H9 (cell line): ENCODE measurements at regions not wholly inside any gene's neighbourhood (a gene's known extent, or its start where the extent isn't known, plus 50 kb on each side); places are given as distances from the start of the nearest gene placed in this dataset.

Experiments used
- DNase-seq: peaks from one replicate; pipeline ENCODE4 v3.0.0-alpha.2; 2017
- H2AFZ ChIP-seq: one replicate; pipeline ENCODE4 v1.6.1; 2013; ENCODE audit warnings: mild to moderate bottlenecking, low read length, control low read depth, moderate library complexity
- H2AK5ac ChIP-seq: 2 replicates; pipeline ENCODE4 v1.6.1; 2013; ENCODE audit warnings: low read length, control low read depth, mixed read lengths; ENCODE audit not compliant: insufficient read length
- H2BK120ac ChIP-seq: one replicate; pipeline ENCODE4 v1.6.1; 2013; ENCODE audit warnings: low read depth, mild to moderate bottlenecking, low read length, control low read depth, inconsistent platforms; ENCODE audit not compliant: poor library complexity, severe bottlenecking
- H2BK12ac ChIP-seq: 2 replicates; pipeline ENCODE4 v1.6.1; 2013; ENCODE audit warnings: low read length, control low read depth, mixed read lengths, low read depth; ENCODE audit not compliant: insufficient read length
- H2BK15ac ChIP-seq: 2 replicates; pipeline ENCODE4 v1.6.1; 2013; ENCODE audit warnings: low read depth, low read length, control low read depth
- H2BK20ac ChIP-seq: one replicate; pipeline ENCODE4 v1.6.1; 2013; ENCODE audit warnings: low read depth, mild to moderate bottlenecking, low read length, control low read depth, inconsistent platforms; ENCODE audit not compliant: poor library complexity, severe bottlenecking
- H2BK5ac ChIP-seq: 2 replicates; pipeline ENCODE4 v1.6.1; 2013; ENCODE audit warnings: low read length, control low read depth, mixed read lengths; ENCODE audit not compliant: insufficient read length
- H3K14ac ChIP-seq: 2 replicates; pipeline ENCODE4 v1.6.1; 2013; ENCODE audit warnings: low read length, control low read depth; ENCODE audit not compliant: insufficient read depth
- H3K18ac ChIP-seq: 2 replicates; pipeline ENCODE4 v1.6.1; 2013; ENCODE audit warnings: low read depth, mild to moderate bottlenecking, mixed read lengths, low read length, control low read depth; ENCODE audit not compliant: insufficient read length
- H3K23ac ChIP-seq: 2 replicates; pipeline ENCODE4 v1.6.1; 2013; ENCODE audit warnings: low read length, control low read depth, mixed read lengths, low read depth; ENCODE audit not compliant: insufficient read length
- H3K23me2 ChIP-seq: 2 replicates; pipeline ENCODE4 v1.6.1; 2013; ENCODE audit warnings: low read depth, mild to moderate bottlenecking, mixed read lengths, low read length, control low read depth; ENCODE audit not compliant: insufficient read length, poor library complexity, severe bottlenecking
- H3K27ac ChIP-seq: 2 replicates; pipeline ENCODE4 v1.5.1; 2013; ENCODE audit warnings: low read length, control low read depth, mixed read lengths, low read depth; ENCODE audit not compliant: insufficient read length
- H3K27me3 ChIP-seq: 2 replicates; pipeline ENCODE4 v1.6.1; 2013; ENCODE audit warnings: low read length, control low read depth, inconsistent platforms; ENCODE audit not compliant: insufficient read depth
- H3K4ac ChIP-seq: 2 replicates; pipeline ENCODE4 v1.6.1; 2013; ENCODE audit warnings: low read depth, mild to moderate bottlenecking, control low read depth, inconsistent platforms, low read length, moderate library complexity
- H3K4me1 ChIP-seq: 2 replicates; pipeline ENCODE4 v1.6.1; 2013; ENCODE audit warnings: low read length, control low read depth, inconsistent platforms; ENCODE audit not compliant: insufficient read depth
- H3K4me2 ChIP-seq: 2 replicates; pipeline ENCODE4 v1.6.1; 2013; ENCODE audit warnings: low read length, control low read depth, mixed read lengths; ENCODE audit not compliant: insufficient read length, insufficient read depth
- H3K56ac ChIP-seq: 2 replicates; pipeline ENCODE4 v1.6.1; 2013; ENCODE audit warnings: low read depth, mild to moderate bottlenecking, mixed read lengths, low read length, control low read depth; ENCODE audit not compliant: insufficient read length
- H3K79me1 ChIP-seq: 2 replicates; pipeline ENCODE4 v1.6.1; 2013; ENCODE audit warnings: low read depth, mild to moderate bottlenecking, moderate library complexity, low read length, control low read depth, inconsistent platforms; ENCODE audit not compliant: insufficient read depth, poor library complexity, severe bottlenecking
- H3K79me2 ChIP-seq: 2 replicates; pipeline ENCODE4 v1.6.1; 2013; ENCODE audit warnings: low read length, control low read depth, inconsistent platforms; ENCODE audit not compliant: insufficient read depth
- H3K9ac ChIP-seq: 2 replicates; pipeline ENCODE4 v1.6.1; 2013; ENCODE audit warnings: low read length, control low read depth, mixed read lengths; ENCODE audit not compliant: insufficient read length; ENCODE audit errors: extremely low read depth
- H3K9me3 ChIP-seq: one replicate; pipeline ENCODE4 v1.6.1; 2013; ENCODE audit warnings: low read depth, low read length, inconsistent platforms; ENCODE audit not compliant: control insufficient read depth
- H3T11ph ChIP-seq: one replicate; pipeline ENCODE4 v1.6.1; 2013; ENCODE audit warnings: mild to moderate bottlenecking, low read length, control low read depth, inconsistent platforms
- H4K20me1 ChIP-seq: one replicate; pipeline ENCODE4 v1.6.1; 2013; ENCODE audit not compliant: control insufficient read depth, insufficient read length, insufficient read depth
- H4K5ac ChIP-seq: 2 replicates; pipeline ENCODE4 v1.6.1; 2013; ENCODE audit warnings: low read depth, mild to moderate bottlenecking, mixed read lengths, low read length, control low read depth; ENCODE audit not compliant: insufficient read length
- H4K8ac ChIP-seq: replicated peaks from 2 replicates; pipeline ENCODE4 v1.6.1; 2013; ENCODE audit warnings: low read length, control low read depth, mixed read lengths, low read depth; ENCODE audit not compliant: insufficient read length
- H4K91ac ChIP-seq: 2 replicates; pipeline ENCODE4 v1.6.1; 2013; ENCODE audit warnings: low read depth, mild to moderate bottlenecking, moderate library complexity, mixed read lengths, low read length, control low read depth; ENCODE audit not compliant: insufficient read length
- H3K27ac Mint-ChIP-seq, 3 experiments: 2 replicates in 2 of 3; 3 replicates in 1 of 3; pipeline ENCODE4 v1.8.0; 2020 to 2021; ENCODE audit warnings: mixed read lengths in 3 of 3, mild to moderate bottlenecking in 1 of 3, moderate library complexity in 1 of 3
- H3K27me3 Mint-ChIP-seq: 2 replicates; pipeline ENCODE4 v1.8.0; 2021; ENCODE audit warnings: low read depth, mild to moderate bottlenecking, moderate library complexity, mixed read lengths
- H3K36me3 Mint-ChIP-seq, 3 experiments: 2 replicates in 2 of 3; 3 replicates in 1 of 3; pipeline ENCODE4 v1.8.0; 2020 to 2021; ENCODE audit warnings: low read depth in 3 of 3, mixed read lengths in 3 of 3; ENCODE audit not compliant: insufficient read depth in 1 of 3
- H3K4me1 Mint-ChIP-seq, 2 experiments: 2 replicates each; pipeline ENCODE4 v1.8.0; 2020; ENCODE audit warnings: mixed read lengths in 2 of 2
- H3K4me3 Mint-ChIP-seq, 2 experiments: 2 replicates in 1 of 2; 3 replicates in 1 of 2; pipeline ENCODE4 v1.8.0; 2020 to 2021; ENCODE audit warnings: mild to moderate bottlenecking in 2 of 2, mixed read lengths in 2 of 2, moderate library complexity in 1 of 2
- H3K9me3 Mint-ChIP-seq, 2 experiments: 2 replicates in 1 of 2; 3 replicates in 1 of 2; pipeline ENCODE4 v1.8.0; 2020; ENCODE audit warnings: mild to moderate bottlenecking in 2 of 2, mixed read lengths in 2 of 2, moderate library complexity in 1 of 2
- CTCF ChIP-seq: fragments of 200-600 bp; sonication (generic); conservative IDR thresholded peaks from 3 replicates; pipeline ENCODE4 v1.8.0; 2021; ENCODE audit warnings: antibody characterized with exemption, mild to moderate bottlenecking
- WGBS: extraction: QIAGEN DNeasy Blood & Tissue Kit; methylation state at CpG from one replicate; pipeline ENCODE4 v1.1.7; 2013; ENCODE audit warnings: missing lambda C conversion rate, low lambda C conversion rate, mixed read lengths; ENCODE audit not compliant: insufficient read length; ENCODE audit errors: extremely low coverage; 5-methylcytosine and 5-hydroxymethylcytosine counted together

DNA sequence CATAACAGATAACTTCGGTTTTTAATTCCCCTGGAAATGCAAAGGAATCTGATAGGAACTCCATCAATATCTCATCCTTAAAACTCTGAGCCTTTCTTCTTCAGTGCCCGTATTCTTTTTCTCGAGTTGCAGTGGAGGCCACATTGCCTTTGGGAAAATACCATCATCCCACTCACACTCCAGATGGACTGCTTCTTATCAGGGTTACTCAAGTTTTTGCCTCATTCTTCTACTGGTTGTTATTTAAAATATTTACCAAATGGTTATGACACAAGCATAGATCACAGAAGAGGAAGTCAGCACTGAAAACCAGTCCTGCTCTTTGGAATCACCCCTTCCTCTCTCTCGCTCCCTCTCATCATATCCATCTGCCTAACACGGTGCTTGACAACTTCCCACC, 1020.5 kb upstream of the SLC10A2 start:
- no peaks in the 10 kb centered on the region for H3K9me3 ChIP-seq
- H3K14ac ChIP-seq: no peak overlapping the region
- H3K23ac ChIP-seq: no peak overlapping the region
- H3K27me3 Mint-ChIP-seq: no peaks in the 10 kb centered on the region
- H2BK15ac ChIP-seq: no peak overlapping the region
- H3K27me3 ChIP-seq: no peaks in the 10 kb centered on the region
- no peaks in the 10 kb centered on the region for H3K4me1 Mint-ChIP-seq
- no peak overlapping the region for H3K27ac ChIP-seq
- H4K91ac ChIP-seq: no peak overlapping the region
- no peaks in the 10 kb centered on the region for H3K79me2 ChIP-seq
- H4K8ac ChIP-seq: no peak overlapping the region
- H3T11ph ChIP-seq: no peak overlapping the region
- H4K5ac ChIP-seq: no peak overlapping the region
- no peak for DNase-seq
- H3K27ac Mint-ChIP-seq: no peak overlapping the region; a peak in 1 of 7 replicates
- H4K20me1 ChIP-seq: no peaks in the 10 kb centered on the region
- H2BK120ac ChIP-seq: no peak overlapping the region
- no peak overlapping the region for H3K56ac ChIP-seq
- H3K9me3 Mint-ChIP-seq: peaks cover 0 to 2% of the 10 kb centered on the region in 2 experiments; a peak in 4 of 5 replicates
- no CpG with 5 or more reads among the region's 5 CpGs for WGBS
- no peak overlapping the region for H2BK5ac ChIP-seq
- H2AFZ ChIP-seq: no peak overlapping the region
- H3K9ac ChIP-seq: no peak overlapping the region
- no peaks in the 10 kb centered on the region for H3K4me1 ChIP-seq
- H3K36me3 Mint-ChIP-seq: peaks cover 0 to 5% (median 2%) of the 10 kb centered on the region in 3 experiments; a peak in 2 of 7 replicates
- H3K79me1 ChIP-seq: no peaks in the 10 kb centered on the region
- H2AK5ac ChIP-seq: no peak overlapping the region
- no peak overlapping the region for H3K4ac ChIP-seq
- no peak overlapping the region for H3K18ac ChIP-seq
- H2BK12ac ChIP-seq: no peak overlapping the region
- no peak for TF ChIP-seq CTCF
- no peak overlapping the region for H2BK20ac ChIP-seq
- H3K4me3 Mint-ChIP-seq: no peak overlapping the region
- no peaks in the 10 kb centered on the region for H3K23me2 ChIP-seq
- H3K4me2 ChIP-seq: no peak overlapping the region
